Common myeloid progenitor, CD34-positive (primary cell): ENCODE measurements at regions not wholly inside any gene's neighbourhood (a gene's known extent, or its start where the extent isn't known, plus 50 kb on each side); places are given as distances from the start of the nearest gene placed in this dataset.
"Not testable (repeated sequence)": the region's sequence is repeated elsewhere in the genome, so short reads cannot be mapped to it uniquely, and the experiment has no call there.

ENCODE experiments used
- CTCF ChIA-PET: fragments of 350-600 bp; sonication (Branson Sonifier 250); formaldehyde crosslinking; loops from one replicate; lab custom pipeline; 2021; ENCODE audit warnings: antibody characterized with exemption; lab: Charles Lee
- POLR2A ChIA-PET: fragments of 350-600 bp; sonication (Branson Sonifier 250); formaldehyde crosslinking; loops from one replicate; lab custom pipeline; 2021; ENCODE audit warnings: antibody characterized with exemption; lab: Charles Lee
- DNase-seq, 3 donors: peaks; one replicate each; pipeline versions ENCODE4 v3.0.0 to v3.0.0-alpha.2; 2013
- H3K27ac ChIP-seq, 2 experiments: 1 replicate in 1 of 2; 2 replicates in 1 of 2; pipeline ENCODE4 v1.7.0; 2013; ENCODE audit warnings: inconsistent platforms in 2 of 2, low read length in 2 of 2, mild to moderate bottlenecking in 2 of 2, low read depth in 1 of 2, moderate library complexity in 1 of 2; ENCODE audit not compliant: severe bottlenecking in 2 of 2, insufficient read depth in 1 of 2, poor library complexity in 1 of 2
- H3K27me3 ChIP-seq, 5 experiments: replicated peaks in 2 of 5; 1 replicate in 3 of 5; 2 replicates in 2 of 5; pipeline versions ENCODE4 v1.6.1 to v1.7.0; 2013; ENCODE audit warnings: low read length in 4 of 5, mild to moderate bottlenecking in 2 of 5, moderate library complexity in 2 of 5, inconsistent platforms in 1 of 5; ENCODE audit not compliant: insufficient read depth in 5 of 5, control insufficient read depth in 4 of 5
- H3K36me3 ChIP-seq, 4 experiments: 1 replicate in 2 of 4; 2 replicates in 2 of 4; pipeline versions ENCODE4 v1.6.1 to v1.7.0; 2013; ENCODE audit warnings: low read length in 3 of 4, control low read depth in 1 of 4, mild to moderate bottlenecking in 1 of 4; ENCODE audit not compliant: control insufficient read depth in 4 of 4, insufficient read depth in 4 of 4
- H3K4me1 ChIP-seq, 4 experiments: 1 replicate in 3 of 4; 2 replicates in 1 of 4; pipeline versions ENCODE4 v1.6.1 to v1.7.1; 2013; ENCODE audit warnings: low read length in 3 of 4, mild to moderate bottlenecking in 3 of 4, control low read depth in 1 of 4, inconsistent platforms in 1 of 4, moderate library complexity in 1 of 4; ENCODE audit not compliant: control insufficient read depth in 4 of 4, insufficient read depth in 4 of 4; ENCODE audit errors: control extremely low read depth in 1 of 4
- H3K4me3 ChIP-seq, 7 experiments: 1 replicate in 4 of 7; 2 replicates in 3 of 7; pipeline versions ENCODE4 v1.5.1 to v1.7.0; 2013; ENCODE audit warnings: mild to moderate bottlenecking in 7 of 7, low read length in 6 of 7, moderate library complexity in 6 of 7, inconsistent platforms in 2 of 7, low read depth in 2 of 7, control low read depth in 1 of 7; ENCODE audit not compliant: insufficient read depth in 4 of 7, control insufficient read depth in 1 of 7; ENCODE audit errors: extremely low read depth in 1 of 7
- H3K9me3 ChIP-seq, 5 experiments: 1 replicate in 4 of 5; 2 replicates in 1 of 5; pipeline versions ENCODE4 v1.6.1 to v1.7.1; 2013; ENCODE audit warnings: low read length in 4 of 5, mild to moderate bottlenecking in 2 of 5, inconsistent platforms in 1 of 5, low read depth in 1 of 5, moderate library complexity in 1 of 5; ENCODE audit not compliant: control insufficient read depth in 4 of 5, insufficient read depth in 2 of 5; ENCODE audit errors: control extremely low read depth in 1 of 5
- WGBS: methylation state at CpG from one replicate; pipeline ENCODE4 v1.1.5; 2013; ENCODE audit not compliant: insufficient coverage; 5-methylcytosine and 5-hydroxymethylcytosine counted together

- H3K4me1 ChIP-seq, H3K27me3 ChIP-seq, POLR2A ChIA-PET, CTCF ChIA-PET, DNase-seq, H3K9me3 ChIP-seq, H3K27ac ChIP-seq, H3K36me3 ChIP-seq, H3K4me3 ChIP-seq: not testable (repeated sequence)
- WGBS, result no CpG with 5 or more reads among the region's 4 CpGs
Measured at GRCh38 chr3:75500357-75500756, 163.8 kb upstream of the FRG2C start.

GRCh38 chr3:75502171-75502570, 162.0 kb upstream of the FRG2C start:
- POLR2A ChIA-PET, H3K9me3 ChIP-seq, H3K27me3 ChIP-seq, H3K36me3 ChIP-seq, H3K27ac ChIP-seq, DNase-seq, H3K4me1 ChIP-seq, H3K4me3 ChIP-seq, CTCF ChIA-PET: not testable (repeated sequence)
- no CpG with 5 or more reads among the region's 9 CpGs for WGBS

- H3K9me3 ChIP-seq, H3K4me3 ChIP-seq, POLR2A ChIA-PET, H3K4me1 ChIP-seq, H3K27me3 ChIP-seq, CTCF ChIA-PET, H3K36me3 ChIP-seq, H3K27ac ChIP-seq: not testable (repeated sequence)
- no CpG with 5 or more reads among the region's 18 CpGs for WGBS
- peak in 1 of 3 donors; percentile 7 for DNase-seq
Measured at GRCh38 chr3:75502769-75503756, 161.1 kb upstream of the FRG2C start.

- POLR2A ChIA-PET, result no interaction called here
- CTCF ChIA-PET, result no interaction called here
- WGBS, result no CpG with 5 or more reads among the region's 21 CpGs
- Histone ChIP-seq H3K36me3 (no peaks in the 10 kb centered on the region), H3K9me3 (peaks cover 0 to 9% (median 3%) of the 10 kb centered on the region in 5 experiments), H3K27me3 (no peaks in the 10 kb centered on the region), H3K4me1 (no peaks in the 10 kb centered on the region), H3K27ac (no peak overlapping the region), H3K4me3 (no peak overlapping the region)
- no peak for DNase-seq
Measured at GRCh38 chr3:75506603-75507002, 157.5 kb upstream of the FRG2C start.

- CTCF ChIA-PET, H3K36me3 ChIP-seq, H3K27me3 ChIP-seq, POLR2A ChIA-PET, H3K4me3 ChIP-seq, H3K4me1 ChIP-seq, DNase-seq, H3K27ac ChIP-seq: not testable (repeated sequence)
- H3K9me3 ChIP-seq, result peaks cover 0 to 11% (median 3%) of the 10 kb centered on the region in 5 experiments
- no CpG with 5 or more reads among the region's 2 CpGs for WGBS
Measured at GRCh38 chr3:75507956-75508355, 156.2 kb upstream of the FRG2C start.

GRCh38 chr3:75527657-75528056, 136.5 kb upstream of the FRG2C start:
- H3K4me3 ChIP-seq, H3K4me1 ChIP-seq, CTCF ChIA-PET, H3K27ac ChIP-seq, DNase-seq, POLR2A ChIA-PET, H3K9me3 ChIP-seq, H3K27me3 ChIP-seq, H3K36me3 ChIP-seq: not testable (repeated sequence)

- no CpG with 5 or more reads among the region's 11 CpGs for WGBS
- H3K36me3 ChIP-seq, H3K27me3 ChIP-seq, POLR2A ChIA-PET, H3K9me3 ChIP-seq, H3K4me1 ChIP-seq, CTCF ChIA-PET, H3K27ac ChIP-seq, H3K4me3 ChIP-seq: not testable (repeated sequence)
- peak in 2 of 3 donors; percentile 1 to 44 for DNase-seq
Measured at GRCh38 chr3:75552095-75552494, 112.0 kb upstream of the FRG2C start.
